ENCODE measurements at regions not wholly inside any gene's neighbourhood (a gene's known extent, or its start where the extent isn't known, plus 50 kb on each side); places are given as distances from the start of the nearest gene placed in this dataset.

DNA sequence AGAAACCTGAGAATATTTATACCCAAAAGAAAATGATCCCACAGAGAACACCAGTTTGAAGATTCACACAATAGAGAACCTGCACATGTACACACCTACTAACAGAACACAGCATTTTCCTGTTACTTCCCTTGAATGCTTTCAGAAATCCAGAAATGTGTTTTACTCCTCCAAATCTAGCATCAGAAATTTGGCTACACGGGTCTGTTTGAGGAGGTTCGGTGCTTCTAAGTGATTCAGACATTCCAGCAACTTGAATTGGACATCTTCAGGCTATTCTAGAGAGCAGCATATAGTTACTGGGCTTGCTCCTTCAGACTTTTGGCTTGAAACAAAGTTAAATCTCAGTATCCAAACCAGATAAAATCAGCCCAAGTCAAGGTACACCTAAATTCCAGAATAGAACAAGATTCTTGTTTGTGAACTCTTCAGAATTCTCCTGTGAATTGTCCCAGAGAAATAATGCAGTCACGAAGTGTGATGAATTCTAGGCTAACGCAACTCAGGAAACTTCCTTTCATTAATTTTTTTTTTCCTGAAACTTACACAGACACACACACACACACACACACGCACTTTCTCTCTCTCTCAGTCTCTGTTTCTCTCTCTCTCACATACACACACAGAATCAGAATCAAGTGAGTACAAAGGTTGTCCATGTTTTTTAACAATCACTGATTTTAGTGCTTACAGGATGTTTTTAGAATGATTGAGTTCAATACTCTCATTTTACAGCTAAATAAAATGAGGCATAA lies 278.4 kb upstream of the SNX7 start:
- DNase-seq (ENCODE audit: low read depth) = no peak

DNA sequence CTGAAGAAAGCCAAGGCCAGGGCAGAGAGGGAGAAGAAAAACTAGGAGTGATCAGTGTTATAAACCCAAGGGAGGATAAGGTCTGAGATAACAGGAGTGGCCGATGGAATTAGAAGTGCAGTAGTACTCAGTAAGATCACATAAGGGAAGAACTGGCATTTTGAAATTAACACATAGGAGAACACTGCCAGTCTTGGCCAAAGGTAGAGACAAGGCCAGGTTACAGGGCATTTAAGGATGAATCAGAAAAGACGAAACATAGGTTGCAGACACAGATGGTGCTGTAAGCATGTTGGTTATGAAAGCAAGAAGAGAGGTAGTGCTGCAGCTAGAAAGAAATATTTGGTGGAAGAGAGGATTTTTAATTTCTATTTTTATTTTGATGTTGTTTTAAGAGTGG lies 278.9 kb upstream of the SNX7 start:
- DNase-seq (ENCODE audit: low read depth) = no peak

DNA sequence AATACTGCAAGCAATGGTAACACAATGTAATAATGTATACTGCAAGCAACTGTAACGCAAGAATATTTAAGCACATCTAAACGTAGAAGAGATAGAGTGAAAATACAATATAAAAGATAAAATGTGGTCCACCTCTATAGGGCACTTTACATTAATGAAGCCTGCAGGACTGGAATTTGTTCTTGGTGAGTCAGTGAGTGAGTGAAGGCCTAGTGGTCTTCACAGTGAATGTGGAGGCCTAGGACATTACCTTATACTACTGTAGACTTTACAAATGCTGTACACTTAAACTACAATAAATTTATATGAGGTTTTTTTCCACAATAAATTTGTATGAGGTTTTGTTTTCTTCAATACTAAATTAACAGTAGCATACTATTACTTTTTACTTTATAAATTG lies 287.4 kb upstream of the SNX7 start:
- DNase-seq (ENCODE audit: low read depth) = no peak

DNA sequence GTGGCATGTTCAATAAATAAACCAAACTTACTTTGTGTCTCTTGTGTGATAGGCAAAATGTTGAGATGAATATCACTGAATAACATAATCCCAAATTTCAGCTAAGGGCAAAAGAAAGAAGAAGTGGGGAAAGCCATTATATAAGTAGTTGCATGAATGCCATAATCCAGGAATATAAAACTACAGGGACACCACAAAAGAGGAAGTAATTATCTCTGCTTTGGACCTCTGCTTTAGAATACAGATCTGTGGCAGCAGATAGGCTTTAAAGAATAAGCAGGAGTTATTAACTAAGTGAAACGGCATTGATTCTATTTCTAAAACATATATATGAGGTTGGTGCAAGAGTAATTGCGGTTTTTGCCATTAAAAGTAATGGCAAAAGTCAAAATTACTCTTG lies 288.5 kb upstream of the SNX7 start:
- no peak for DNase-seq (ENCODE audit: low read depth)

DNA sequence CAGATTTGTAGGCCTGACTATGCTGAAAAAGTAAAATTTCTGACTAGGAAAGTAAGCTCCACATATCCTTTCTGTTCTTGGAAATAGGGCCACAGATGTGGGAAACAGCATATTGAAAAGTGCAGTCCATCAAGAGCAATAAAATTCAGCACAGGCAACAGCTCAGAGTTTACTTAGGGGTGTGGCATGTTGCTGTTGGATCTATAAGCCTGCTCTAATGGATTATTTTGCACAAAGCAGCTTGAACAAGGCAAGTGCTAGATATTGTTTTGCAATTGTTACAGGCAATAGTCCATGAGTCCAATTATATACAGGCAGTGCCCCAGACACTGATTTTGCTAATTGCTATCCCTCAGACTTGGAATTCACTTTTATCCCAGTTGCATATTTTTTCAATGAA lies 289.8 kb upstream of the SNX7 start:
- DNase-seq (ENCODE audit: low read depth) = no peak

DNA sequence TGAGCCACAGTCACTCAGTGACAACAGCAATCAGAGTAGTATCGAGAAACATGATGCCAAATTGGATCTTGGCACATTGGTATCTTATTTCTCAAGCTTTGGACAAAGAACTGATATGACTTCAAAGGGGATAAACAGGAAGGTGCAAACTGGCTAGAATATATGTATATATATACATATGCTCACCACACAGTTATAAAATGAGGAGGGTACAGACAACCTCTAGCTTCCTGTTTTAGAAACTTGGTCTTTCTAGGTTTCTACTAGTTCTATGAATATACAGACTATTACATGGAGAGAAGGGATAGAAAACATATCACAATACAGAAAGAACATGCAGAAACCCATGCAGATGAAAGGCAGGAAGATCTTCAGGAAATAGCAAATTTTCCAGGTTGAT lies 292.1 kb upstream of the SNX7 start:
- no peak for DNase-seq (ENCODE audit: low read depth)

DNA sequence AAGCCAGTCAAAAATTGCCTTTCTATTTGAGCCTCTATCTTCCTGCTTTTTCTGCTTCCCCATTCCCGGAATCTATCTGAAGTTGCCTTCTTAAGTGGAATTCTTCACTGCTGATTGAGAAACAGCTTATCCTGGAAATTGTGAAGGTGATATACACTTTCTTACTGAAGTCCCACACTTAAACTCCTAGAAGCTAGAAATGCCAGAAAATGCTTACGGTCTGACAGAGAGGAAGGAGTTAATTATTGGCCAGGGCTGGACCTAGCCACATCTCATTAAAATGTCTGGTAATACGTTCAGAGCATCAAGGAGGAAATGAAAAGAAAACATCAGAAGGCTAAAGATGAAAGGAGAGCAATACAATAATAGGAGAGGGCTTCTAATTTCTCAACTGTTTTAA lies 292.5 kb upstream of the SNX7 start:
- no peak for DNase-seq (ENCODE audit: low read depth)

DNA sequence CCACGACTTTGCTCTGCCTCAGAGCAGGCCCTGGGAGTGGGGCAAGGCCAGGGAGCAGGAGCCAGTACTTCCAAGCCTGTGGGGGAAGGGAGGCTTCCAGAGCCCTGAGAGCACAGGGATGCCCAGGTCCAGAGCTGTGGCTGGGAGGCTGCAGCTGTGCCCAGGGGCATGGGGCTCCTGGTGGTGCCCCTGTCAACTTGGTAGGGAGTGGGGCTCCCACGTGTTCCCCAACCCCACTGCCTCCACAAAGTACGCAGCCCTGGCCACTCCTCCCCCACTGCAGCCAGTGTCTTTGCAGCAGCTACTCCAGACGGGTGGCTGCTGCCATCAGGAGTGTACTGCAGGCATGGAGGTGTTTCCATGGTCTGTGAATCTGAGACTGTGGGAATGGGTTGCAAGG lies 294.1 kb upstream of the SNX7 start:
- no peak for DNase-seq (ENCODE audit: low read depth)

DNA sequence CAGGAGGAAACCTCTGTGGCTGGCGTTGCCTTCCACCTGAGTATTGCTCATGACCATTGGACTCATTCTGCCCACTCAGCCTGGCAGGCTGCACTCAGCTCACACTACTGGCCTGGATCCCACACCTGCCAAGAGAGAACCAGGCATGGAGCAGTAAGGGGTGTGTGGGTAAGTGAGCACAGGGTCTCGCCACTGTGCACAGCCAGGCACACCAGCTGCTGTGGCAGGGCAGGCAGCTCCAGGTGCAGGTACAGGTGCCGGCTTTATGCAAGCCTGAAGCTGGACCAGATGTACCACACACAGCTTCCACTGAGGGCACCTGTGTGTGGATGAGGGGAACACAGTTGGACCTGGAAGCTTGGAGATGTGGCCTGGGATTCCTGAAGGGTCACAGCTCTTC lies 295.2 kb upstream of the SNX7 start:
- DNase-seq (ENCODE audit: low read depth) = no peak

DNA sequence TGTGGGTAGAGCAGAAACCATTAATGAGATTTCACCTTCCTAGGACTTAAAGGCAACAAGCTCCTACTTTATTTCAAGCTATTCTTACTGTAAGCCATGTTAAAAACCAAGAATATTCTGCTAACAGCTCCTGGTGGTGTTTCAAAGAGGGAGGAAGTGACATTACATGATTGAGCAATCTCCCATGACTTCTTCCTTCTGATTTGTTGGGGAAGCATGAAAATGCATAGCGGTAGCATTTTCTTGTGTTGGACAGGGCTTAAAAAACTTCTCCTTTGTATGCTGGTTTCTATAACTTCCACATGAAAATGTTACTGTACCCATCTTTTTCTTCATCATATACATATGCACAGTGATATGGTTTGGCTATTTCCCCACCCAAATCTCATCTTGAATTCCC lies 297.0 kb upstream of the SNX7 start:
- no peak for DNase-seq (ENCODE audit: low read depth)

DNA sequence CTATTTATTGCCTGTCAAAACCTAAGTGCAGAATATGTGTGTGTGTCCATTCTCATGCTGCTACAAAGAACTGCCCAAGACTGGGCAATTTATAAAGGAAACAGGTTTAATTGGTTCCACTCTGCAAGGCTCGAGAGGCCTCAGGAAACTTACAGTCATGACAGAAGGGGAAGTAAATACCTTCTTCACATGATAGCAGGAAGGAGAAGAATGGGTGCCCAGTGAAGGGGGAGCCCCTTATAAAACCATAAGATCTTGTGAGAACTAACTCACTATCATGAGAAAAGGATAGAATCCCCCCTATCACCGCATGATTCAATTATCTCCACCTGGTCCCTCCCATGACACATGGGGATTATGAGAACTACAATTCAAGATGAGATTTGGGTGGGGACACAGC lies 300.7 kb upstream of the SNX7 start:
- no peak for DNase-seq (ENCODE audit: low read depth)

DNA sequence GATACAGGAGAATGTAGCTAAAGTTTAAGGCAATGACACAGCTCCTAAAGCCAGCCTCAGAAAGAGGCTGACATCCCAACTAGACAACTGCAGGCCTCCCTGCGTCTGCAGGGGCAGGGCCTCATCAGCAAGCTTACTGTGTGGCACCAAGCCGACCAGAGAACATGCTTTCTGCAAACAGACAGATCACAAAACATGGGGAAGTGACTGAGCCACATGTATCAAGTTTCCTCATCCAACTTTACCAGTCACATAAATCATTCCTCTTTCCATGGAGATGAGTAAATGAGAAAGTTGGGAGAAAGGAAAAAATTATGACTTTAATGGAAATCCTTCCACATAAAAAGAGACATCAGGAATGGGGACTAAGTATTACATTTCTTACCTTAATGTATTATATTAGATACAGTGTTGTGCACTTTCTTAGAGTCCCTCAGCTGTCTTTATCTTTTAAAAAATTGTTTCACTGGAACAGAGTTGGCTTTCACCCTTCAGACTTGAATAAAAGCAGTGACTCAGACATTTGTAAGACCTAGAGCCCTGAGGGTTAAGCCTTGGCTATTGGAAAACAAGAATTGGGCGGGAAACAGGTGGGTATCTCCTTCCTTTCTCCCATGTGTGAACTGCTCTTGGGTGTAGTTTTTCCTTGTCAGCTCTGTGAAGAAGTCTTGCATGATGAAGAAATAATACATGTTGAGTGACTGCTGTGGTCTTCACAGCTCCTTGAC lies 305.7 kb upstream of the SNX7 start:
- DNase-seq (ENCODE audit: low read depth) = no peak

DNA sequence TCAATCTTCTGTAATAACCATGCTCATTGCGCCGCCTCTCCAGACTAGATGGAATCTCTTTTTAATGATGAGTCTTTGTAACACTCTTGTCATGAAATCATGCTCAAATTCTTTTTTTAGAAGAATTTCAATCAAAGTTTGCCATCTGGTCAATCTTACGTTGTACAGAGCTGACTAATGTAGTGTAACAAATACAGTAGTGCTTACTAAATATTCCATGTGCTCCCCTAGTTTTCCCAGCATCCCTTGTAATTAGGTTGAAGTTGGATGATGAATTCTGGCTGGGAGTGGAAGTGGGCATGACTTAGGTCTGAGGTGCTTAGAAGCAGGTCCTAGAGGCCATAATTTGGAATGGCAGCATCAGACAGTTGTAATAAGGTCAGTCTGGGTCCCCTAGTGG lies 309.1 kb upstream of the SNX7 start:
- no peak for DNase-seq (ENCODE audit: low read depth)

DNA sequence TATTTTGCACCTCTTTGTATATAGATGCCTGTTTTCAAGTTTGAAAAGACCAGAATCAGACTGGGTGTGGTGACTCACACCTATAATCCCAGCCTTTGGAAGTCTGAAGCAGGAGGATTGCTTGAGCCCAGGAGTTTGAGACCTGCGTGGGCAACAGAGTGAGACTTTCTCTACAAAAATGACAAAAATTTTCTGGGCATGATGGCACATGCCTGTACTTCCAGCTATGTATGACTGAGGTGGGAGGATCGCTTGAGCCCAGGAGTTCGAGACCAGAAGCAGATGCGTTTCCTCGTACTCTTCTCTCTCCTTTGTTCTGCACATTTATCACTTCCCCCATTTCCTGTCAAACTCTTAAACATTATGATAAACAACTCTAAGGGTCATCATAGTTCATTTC lies 310.0 kb upstream of the SNX7 start:
- DNase-seq (ENCODE audit: low read depth) = no peak

DNA sequence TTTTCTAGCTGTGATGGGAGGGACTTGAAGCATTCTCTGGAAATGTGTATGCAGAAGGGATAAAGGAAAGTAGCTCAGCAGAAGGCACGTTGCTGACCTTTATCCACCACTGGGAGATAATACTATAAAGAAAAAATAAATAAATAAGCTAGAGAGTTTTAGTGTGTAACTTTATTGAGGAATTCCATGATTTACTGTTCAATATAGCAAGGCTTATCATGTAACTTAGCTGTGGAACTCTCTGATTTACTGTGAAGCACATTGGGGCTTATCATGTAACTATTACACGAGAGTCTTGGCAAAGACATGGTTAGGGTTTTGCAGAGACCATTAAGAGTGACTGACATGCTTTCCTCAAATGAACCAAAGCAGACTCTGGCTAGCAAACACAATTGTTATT lies 316.1 kb upstream of the SNX7 start:
- DNase-seq (ENCODE audit: low read depth) = no peak

DNA sequence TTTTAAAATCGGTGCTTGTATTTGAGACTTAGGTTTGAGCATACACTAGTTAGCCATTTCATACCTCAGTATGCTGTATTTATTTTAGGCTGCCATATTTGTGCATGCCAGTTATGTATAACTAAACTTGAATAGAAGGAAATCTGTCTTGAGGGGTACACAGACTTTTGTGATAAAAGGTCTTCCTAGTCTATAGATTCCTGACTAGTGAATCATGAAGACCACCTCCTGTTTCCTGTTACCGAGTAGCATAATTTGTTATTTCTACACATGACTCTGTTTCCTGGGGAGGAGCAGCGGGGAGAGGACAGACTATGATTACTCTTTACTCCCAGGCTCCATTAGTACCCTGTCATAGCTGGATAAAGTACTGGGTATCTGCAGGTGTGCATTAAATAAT lies 316.8 kb upstream of the SNX7 start:
- no peak for DNase-seq (ENCODE audit: low read depth)

DNA sequence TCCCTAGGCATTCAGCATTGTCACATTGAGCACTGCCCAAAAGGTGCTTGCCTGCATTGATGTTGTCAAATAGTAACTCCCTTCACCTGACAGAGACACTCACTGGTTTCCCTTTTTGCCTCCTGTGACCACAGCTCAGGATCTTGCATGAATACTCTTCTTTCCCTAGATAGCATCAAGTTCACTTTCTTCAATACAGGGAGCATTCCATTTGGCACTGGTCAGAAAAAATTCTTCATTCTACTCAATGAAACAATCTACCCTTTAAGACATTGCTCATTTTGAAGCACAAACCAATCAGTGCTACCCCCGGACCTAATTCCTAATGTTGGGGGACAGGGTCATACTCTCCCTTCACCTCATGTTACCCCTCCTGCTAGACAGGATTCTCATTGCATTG lies 319.0 kb upstream of the SNX7 start:
- no peak for DNase-seq (ENCODE audit: low read depth)

DNA sequence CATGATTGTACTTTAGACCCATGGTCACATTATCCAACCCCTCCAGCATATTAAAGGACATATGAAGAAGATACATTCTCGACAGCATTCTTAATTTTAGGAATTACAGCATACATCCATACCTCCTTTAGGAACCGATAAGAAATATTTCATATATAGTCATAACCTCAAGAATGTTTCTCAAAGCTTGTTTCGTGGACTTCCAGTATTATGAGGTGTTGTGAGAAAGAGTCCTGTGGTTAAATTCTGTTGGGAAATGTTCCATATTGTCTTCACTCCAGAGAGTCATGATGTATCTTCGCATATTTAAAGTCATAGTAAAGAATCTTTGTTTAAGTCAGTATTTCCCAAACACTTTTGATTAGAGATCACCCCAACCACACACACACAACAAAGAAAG lies 321.0 kb upstream of the SNX7 start:
- no peak for DNase-seq (ENCODE audit: low read depth)

DNA sequence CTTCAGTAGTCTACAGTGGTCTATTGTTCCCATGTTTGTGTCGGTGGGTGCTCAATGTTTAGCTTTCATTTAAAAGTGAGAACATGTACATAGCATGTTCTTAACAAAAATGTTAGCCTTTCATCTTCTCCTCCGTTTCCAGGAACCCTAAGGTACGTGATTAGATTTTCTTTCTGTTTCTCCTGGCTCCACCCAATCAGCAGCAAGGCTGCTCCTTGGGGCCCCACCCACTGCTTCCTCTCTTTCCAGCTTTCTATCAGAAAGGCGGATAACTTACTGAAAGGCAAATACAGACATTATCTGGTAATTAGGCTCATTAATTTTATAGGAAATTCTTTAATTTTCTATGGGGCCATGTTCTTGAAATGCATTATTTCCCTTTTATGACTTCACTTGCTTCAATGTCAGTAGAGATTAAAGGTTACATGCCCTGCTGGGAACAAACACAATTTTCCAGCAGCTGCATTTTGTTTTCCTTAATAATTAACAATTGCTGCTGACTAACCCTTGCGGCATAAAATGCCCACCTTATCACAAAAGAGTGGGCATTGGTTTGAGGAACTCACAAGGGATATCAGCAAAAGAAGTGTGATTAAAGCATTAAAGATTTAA lies 324.9 kb upstream of the SNX7 start:
- no peak for DNase-seq (ENCODE audit: low read depth)

DNA sequence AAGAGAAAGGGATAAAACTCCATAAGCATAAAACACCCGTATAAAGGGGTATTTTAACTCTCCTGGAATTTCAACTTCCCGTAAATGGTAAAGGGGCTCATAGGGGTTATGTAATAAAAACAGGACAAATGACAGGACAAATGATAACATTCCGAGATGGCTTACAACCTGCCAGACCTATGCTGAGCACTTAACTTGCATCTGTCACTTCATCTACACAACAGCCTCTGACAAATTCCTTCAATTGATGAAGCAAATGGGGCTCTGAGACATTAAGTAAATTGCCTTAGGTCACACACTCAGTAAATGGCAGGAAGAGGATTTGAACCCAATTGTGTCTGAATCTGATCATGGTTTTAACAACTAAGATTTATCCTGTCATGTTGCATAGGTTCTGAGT lies 327.6 kb upstream of the SNX7 start:
- no peak for DNase-seq (ENCODE audit: low read depth)

DNA sequence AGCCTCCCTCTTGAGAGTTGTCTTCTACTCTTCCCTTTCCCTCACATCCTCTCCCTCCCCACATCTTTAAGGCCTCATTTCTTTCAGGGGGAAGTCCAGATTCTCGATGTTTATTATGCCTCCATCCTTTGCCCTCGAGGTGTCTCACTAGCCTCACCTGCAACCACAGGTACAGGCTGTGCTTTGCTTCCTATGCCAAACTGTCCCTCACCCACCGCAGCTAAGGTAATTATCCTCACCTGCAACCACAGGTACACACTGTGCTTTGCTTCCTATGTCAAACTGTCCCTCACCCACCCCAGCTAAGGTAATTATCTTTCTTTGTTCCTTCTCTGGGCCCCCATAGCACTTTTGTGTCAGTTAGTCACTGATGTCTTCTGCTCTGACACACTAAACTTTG lies 328.1 kb upstream of the SNX7 start:
- DNase-seq (ENCODE audit: low read depth) = no peak

DNA sequence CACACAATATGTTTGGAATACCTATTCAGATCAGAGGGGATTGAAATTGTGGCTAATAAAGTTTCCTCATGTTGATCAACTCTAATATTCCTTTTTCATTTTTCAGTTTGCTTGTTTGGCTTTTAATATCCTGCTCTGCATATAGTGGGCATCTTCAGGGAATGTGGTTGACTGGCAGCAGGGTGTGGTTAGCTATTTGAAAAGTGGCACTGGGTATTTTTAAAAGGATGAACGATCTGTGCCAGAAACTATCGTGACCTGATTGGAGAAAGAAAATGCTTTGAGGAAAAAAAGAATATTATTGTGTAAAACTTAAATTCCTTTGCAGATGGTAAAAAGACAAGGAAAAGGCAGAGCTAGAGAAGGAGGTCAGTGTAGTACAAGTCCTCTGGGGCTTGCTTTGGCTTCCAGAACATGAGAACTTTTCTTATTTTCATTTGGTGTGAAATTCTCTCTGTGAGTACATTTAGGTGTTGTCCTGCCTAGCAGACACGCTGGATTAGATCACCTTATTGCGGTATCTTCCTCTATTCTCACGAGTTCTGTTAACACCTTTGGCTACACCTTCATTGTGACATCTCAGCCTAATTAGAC lies 329.7 kb upstream of the SNX7 start:
- DNase-seq (ENCODE audit: low read depth) = no peak

DNA sequence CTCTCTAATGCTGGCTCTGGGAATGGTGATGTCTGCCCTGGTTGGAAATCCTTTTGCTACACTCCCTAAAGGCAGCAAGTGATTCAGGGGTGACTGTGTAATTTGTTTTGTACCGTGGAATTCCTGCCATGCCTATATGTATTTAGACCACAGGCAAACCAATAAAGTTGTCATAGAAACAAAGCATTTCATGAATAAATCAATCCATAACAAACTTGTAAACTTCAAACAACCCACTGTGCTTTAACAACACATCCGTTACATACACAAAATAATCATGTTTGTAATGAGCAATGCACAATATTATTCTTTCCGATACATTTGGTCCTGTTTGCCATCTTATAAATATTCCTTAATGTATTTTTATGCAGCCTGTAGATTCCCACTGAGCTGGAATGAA lies 330.3 kb upstream of the SNX7 start:
- DNase-seq (ENCODE audit: low read depth) = no peak
